ENCODE measurements at regions not wholly inside any gene's neighbourhood (a gene's known extent, or its start where the extent isn't known, plus 50 kb on each side); places are given as distances from the start of the nearest gene placed in this dataset.

DNA sequence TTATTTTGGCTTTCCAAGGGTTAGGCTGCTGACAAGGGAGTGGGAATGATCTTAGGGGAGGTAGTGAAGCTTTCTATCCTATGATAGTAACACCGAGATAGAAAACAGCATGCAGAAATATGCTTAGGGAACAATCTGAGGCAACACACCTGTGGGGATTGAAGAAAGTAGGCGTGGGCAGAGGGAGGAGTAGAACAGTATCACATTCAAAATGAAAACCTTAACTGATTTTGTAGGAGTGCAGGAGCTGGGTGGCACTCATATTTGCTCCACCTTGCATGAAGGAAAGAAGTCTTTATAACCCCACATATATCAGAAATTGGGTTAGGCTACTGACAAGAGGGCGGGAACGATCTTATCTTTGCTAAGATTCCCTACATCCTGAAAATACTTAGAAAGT lies 762.2 kb upstream of the CNTNAP5 start:
- H3K27ac Mint-ChIP-seq (ENCODE audit: unreplicated experiment) = no peak overlapping the region
- Histone ChIP-seq H3K4me3 (ENCODE audit: low read depth, low read length) (no peak overlapping the region), H3K4me1 (no peaks in the 10 kb centered on the region), H3K36me3 (ENCODE audit: control insufficient read depth, insufficient read depth, low read length) (no peaks in the 10 kb centered on the region), H3K9me3 (no peaks in the 10 kb centered on the region), H3K27me3 (replicated peaks; ENCODE audit: control insufficient read depth, insufficient read depth, low read length) (no peaks in the 10 kb centered on the region)
- H3K36me3 Mint-ChIP-seq (ENCODE audit: insufficient read depth, unreplicated experiment) = no peaks in the 10 kb centered on the region
- no peaks in the 10 kb centered on the region for H3K9me3 Mint-ChIP-seq (ENCODE audit: unreplicated experiment)
- H3K4me3 Mint-ChIP-seq (ENCODE audit: unreplicated experiment) = no peak overlapping the region
- no peaks in the 10 kb centered on the region for H3K4me1 Mint-ChIP-seq (ENCODE audit: low read depth, unreplicated experiment)
- peaks cover 3% of the 10 kb centered on the region for H3K27me3 Mint-ChIP-seq (ENCODE audit: insufficient read depth, unreplicated experiment)
- intact Hi-C loops (cut with micrococcal nuclease; ENCODE audit: unreplicated experiment) = no loop called here
- ChIA-PET CTCF (no interaction called here), POLR2A (no interaction called here)
- TF ChIP-seq CTCF (IDR thresholded peaks at IDR 0.05; ENCODE audit: insufficient read depth in 1 of 2, low read depth in 1 of 2, low read length in 1 of 2, severe bottlenecking in 1 of 2, unreplicated experiment in 1 of 2) = no peak
- BruUV-seq (replicated peaks) = no TSS peak
- no peak for DNase-seq

- no peak overlapping the region for H3K27ac Mint-ChIP-seq (ENCODE audit: unreplicated experiment)
- H3K4me1 Mint-ChIP-seq (ENCODE audit: low read depth, unreplicated experiment) = no peaks in the 10 kb centered on the region
- TF ChIP-seq CTCF (IDR thresholded peaks at IDR 0.05; ENCODE audit: insufficient read depth in 1 of 2, low read depth in 1 of 2, low read length in 1 of 2, severe bottlenecking in 1 of 2, unreplicated experiment in 1 of 2) = no peak
- Histone ChIP-seq H3K9me3 (no peaks in the 10 kb centered on the region), H3K4me3 (ENCODE audit: low read depth, low read length) (no peak overlapping the region), H3K36me3 (ENCODE audit: control insufficient read depth, insufficient read depth, low read length) (no peaks in the 10 kb centered on the region), H3K4me1 (no peaks in the 10 kb centered on the region), H3K27me3 (replicated peaks; ENCODE audit: control insufficient read depth, insufficient read depth, low read length) (no peaks in the 10 kb centered on the region)
- no peaks in the 10 kb centered on the region for H3K9me3 Mint-ChIP-seq (ENCODE audit: unreplicated experiment)
- ChIA-PET CTCF (no interaction called here), POLR2A (no interaction called here)
- H3K4me3 Mint-ChIP-seq (ENCODE audit: unreplicated experiment) = no peak overlapping the region
- no peaks in the 10 kb centered on the region for H3K36me3 Mint-ChIP-seq (ENCODE audit: insufficient read depth, unreplicated experiment)
- intact Hi-C loops (cut with micrococcal nuclease; ENCODE audit: unreplicated experiment) = no loop called here
- DNase-seq = no peak
- no peaks in the 10 kb centered on the region for H3K27me3 Mint-ChIP-seq (ENCODE audit: insufficient read depth, unreplicated experiment)
- no TSS peak for BruUV-seq (replicated peaks)
Measured at GRCh38 chr2:123283431-123283830, 741.7 kb upstream of the CNTNAP5 start.

GRCh38 chr2:123303731-123304130 lies 721.4 kb upstream of the CNTNAP5 start:
- DNase-seq = no peak
- Mint-ChIP-seq H3K4me1 (ENCODE audit: low read depth, unreplicated experiment) (no peaks in the 10 kb centered on the region), H3K27ac (ENCODE audit: unreplicated experiment) (no peak overlapping the region), H3K36me3 (ENCODE audit: insufficient read depth, unreplicated experiment) (no peaks in the 10 kb centered on the region), H3K4me3 (ENCODE audit: unreplicated experiment) (no peak overlapping the region), H3K27me3 (ENCODE audit: insufficient read depth, unreplicated experiment) (no peaks in the 10 kb centered on the region), H3K9me3 (ENCODE audit: unreplicated experiment) (peaks cover 17% of the 10 kb centered on the region)
- TF ChIP-seq CTCF (IDR thresholded peaks at IDR 0.05; ENCODE audit: insufficient read depth in 1 of 2, low read depth in 1 of 2, low read length in 1 of 2, severe bottlenecking in 1 of 2, unreplicated experiment in 1 of 2) = no peak
- POLR2A ChIA-PET = no interaction called here
- H3K9me3 ChIP-seq = peaks cover 5% of the 10 kb centered on the region; the same call in 1 of the 2 replicates
- no peaks in the 10 kb centered on the region for H3K27me3 ChIP-seq (replicated peaks; ENCODE audit: control insufficient read depth, insufficient read depth, low read length)
- no peak overlapping the region for H3K4me3 ChIP-seq (ENCODE audit: low read depth, low read length)
- CTCF ChIA-PET = no interaction called here
- BruUV-seq (replicated peaks) = no TSS peak
- intact Hi-C loops (cut with micrococcal nuclease; ENCODE audit: unreplicated experiment) = no loop called here
- H3K4me1 ChIP-seq = no peaks in the 10 kb centered on the region
- no peaks in the 10 kb centered on the region for H3K36me3 ChIP-seq (ENCODE audit: control insufficient read depth, insufficient read depth, low read length)
